ENCODE measurements at regions not wholly inside any gene's neighbourhood (a gene's known extent, or its start where the extent isn't known, plus 50 kb on each side); places are given as distances from the start of the nearest gene placed in this dataset.

DNA sequence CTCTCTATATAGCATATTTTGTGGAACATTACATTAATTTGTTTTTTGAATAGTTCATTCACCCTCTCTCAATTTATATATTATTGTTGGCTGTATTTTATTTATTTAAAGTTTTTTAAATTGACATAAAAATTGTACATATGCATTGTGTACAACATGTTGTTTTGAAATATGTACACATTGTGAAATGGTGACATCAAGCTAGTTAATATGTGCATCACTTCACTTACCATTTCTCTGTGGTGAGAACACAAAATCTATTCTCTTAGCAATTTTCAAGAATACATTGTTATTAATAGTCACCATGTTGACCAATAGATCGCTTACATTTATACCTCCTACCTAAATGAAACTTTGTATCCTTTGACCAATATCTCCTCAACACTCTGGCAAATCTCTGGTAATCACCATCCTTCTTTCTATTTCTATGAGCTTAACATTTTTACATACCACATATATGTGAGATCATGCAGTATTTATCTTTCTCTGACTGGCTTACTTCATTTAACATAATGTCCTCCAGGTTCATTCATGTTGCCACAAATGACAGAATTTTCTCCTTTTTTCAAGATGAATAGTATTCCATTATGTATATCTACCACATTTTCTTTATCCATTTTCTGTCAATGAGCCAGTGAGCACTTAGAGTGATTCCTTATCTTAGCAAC lies 180.9 kb upstream of the DEPDC1 start:
- TF ChIP-seq GATA2 (IDR thresholded peaks at IDR 0.05; ENCODE audit: low read depth, low read length) (no peak), GATA3 (IDR thresholded peaks at IDR 0.05; ENCODE audit: low read depth, low read length) (no peak)
